Mesothelial cell of epicardium (in vitro differentiated cells): ENCODE measurements at regions not wholly inside any gene's neighbourhood (a gene's known extent, or its start where the extent isn't known, plus 50 kb on each side); places are given as distances from the start of the nearest gene placed in this dataset.

Source experiments
- DNase-seq, 2 experiments: peaks; one replicate each; pipeline ENCODE4 v3.0.0; 2021; ENCODE audit warnings: low spot score in 2 of 2; ENCODE audit not compliant: unreplicated experiment in 2 of 2
- H3K27ac Mint-ChIP-seq: 2 replicates; pipeline ENCODE4 v1.8.0; 2021; ENCODE audit warnings: mixed read lengths
- H3K27me3 Mint-ChIP-seq: 2 replicates; pipeline ENCODE4 v1.8.0; 2021; ENCODE audit warnings: low read depth, mixed read lengths
- H3K36me3 Mint-ChIP-seq: 2 replicates; pipeline ENCODE4 v1.8.0; 2021; ENCODE audit warnings: mixed read lengths
- H3K4me1 Mint-ChIP-seq: 2 replicates; pipeline ENCODE4 v1.8.0; 2021; ENCODE audit warnings: mixed read lengths
- H3K4me3 Mint-ChIP-seq: 2 replicates; pipeline ENCODE4 v1.8.0; 2021; ENCODE audit warnings: mild to moderate bottlenecking, moderate library complexity, mixed read lengths
- H3K9me3 Mint-ChIP-seq: 2 replicates; pipeline ENCODE4 v1.8.0; 2021; ENCODE audit warnings: mixed read lengths
- CTCF ChIP-seq: fragments of 200-600 bp; sonication (generic); IDR thresholded peaks from one replicate; pipeline ENCODE4 v1.5.0; 2021; ENCODE audit warnings: antibody characterized with exemption; ENCODE audit not compliant: unreplicated experiment

- Mint-ChIP-seq H3K4me1 (no peaks in the 10 kb centered on the region), H3K27me3 (no peaks in the 10 kb centered on the region), H3K4me3 (no peak overlapping the region), H3K27ac (no peak overlapping the region), H3K36me3 (no peaks in the 10 kb centered on the region), H3K9me3 (peaks cover 21% of the 10 kb centered on the region)
- no peak for DNase-seq
- TF ChIP-seq CTCF, result no peak
These were observed 153.2 kb downstream of the ELAVL4 start for GRCh38 chr1:50261951-50262350.

GRCh38 chr1:50257940-50258685 is 149.4 kb downstream of the ELAVL4 start:
- no peak overlapping the region for H3K27ac Mint-ChIP-seq
- peaks cover 25% of the 10 kb centered on the region for H3K9me3 Mint-ChIP-seq
- H3K27me3 Mint-ChIP-seq, result no peaks in the 10 kb centered on the region
- H3K36me3 Mint-ChIP-seq, result no peaks in the 10 kb centered on the region
- H3K4me3 Mint-ChIP-seq, result no peak overlapping the region
- TF ChIP-seq CTCF, result no peak
- DNase-seq, result no peak
- no peaks in the 10 kb centered on the region for H3K4me1 Mint-ChIP-seq

- no peaks in the 10 kb centered on the region for H3K4me1 Mint-ChIP-seq
- H3K4me3 Mint-ChIP-seq, result no peak overlapping the region
- no peak for TF ChIP-seq CTCF
- peaks cover 25% of the 10 kb centered on the region for H3K9me3 Mint-ChIP-seq
- H3K27ac Mint-ChIP-seq, result no peak overlapping the region
- DNase-seq, result no peak
- H3K36me3 Mint-ChIP-seq, result no peaks in the 10 kb centered on the region
- no peaks in the 10 kb centered on the region for H3K27me3 Mint-ChIP-seq
These were observed 148.3 kb downstream of the ELAVL4 start for GRCh38 chr1:50257029-50257428.
